HL-60 (cell line): ENCODE measurements at regions not wholly inside any gene's neighbourhood (a gene's known extent, or its start where the extent isn't known, plus 50 kb on each side); places are given as distances from the start of the nearest gene placed in this dataset.

ENCODE experiments used
- DNase-seq, 2 experiments: peaks; one replicate each; pipeline ENCODE4 v3.0.0-alpha.2; 2010 to 2020; ENCODE audit warnings: low read depth in 1 of 2, low spot score in 1 of 2
- H3K27ac ChIP-seq: fragments of 250-450 bp; sonication (Bioruptor Pico); replicated peaks from 2 replicates; pipeline ENCODE4 v1.5.1; 2020; ENCODE audit warnings: mild to moderate bottlenecking, moderate library complexity
- H3K27me3 ChIP-seq: fragments of 250-450 bp; sonication (Bioruptor Pico); 2 replicates; pipeline ENCODE4 v1.5.1; 2021; ENCODE audit warnings: mild to moderate bottlenecking, moderate library complexity; ENCODE audit not compliant: insufficient read depth, poor library complexity, severe bottlenecking
- H3K4me3 ChIP-seq: replicated peaks from 2 replicates; pipeline ENCODE4 v1.5.1; 2011; ENCODE audit warnings: mild to moderate bottlenecking, control low read depth, low read length; ENCODE audit not compliant: insufficient read depth
- CTCF ChIP-seq: IDR thresholded peaks from one replicate; pipeline ENCODE4 v1.5.1; 2011; ENCODE audit warnings: low read length, control low read depth, inconsistent platforms; ENCODE audit not compliant: insufficient read depth
- GABPA ChIP-seq: IDR thresholded peaks from 2 replicates; pipeline ENCODE4 v1.6.1; 2012; ENCODE audit warnings: low read depth
- POLR2AphosphoS5 ChIP-seq: IDR thresholded peaks from 2 replicates; pipeline ENCODE4 v1.6.1; 2012; ENCODE audit warnings: low read depth
- REST ChIP-seq: IDR thresholded peaks from 2 replicates; pipeline ENCODE4 v1.6.1; 2012; ENCODE audit warnings: low read depth; ENCODE audit not compliant: insufficient replicate concordance
- SPI1 ChIP-seq: IDR thresholded peaks from 2 replicates; pipeline ENCODE4 v1.6.1; 2012; ENCODE audit warnings: low read depth, mild to moderate bottlenecking, borderline replicate concordance

- Histone ChIP-seq H3K27me3 (no peaks in the 10 kb centered on the region), H3K27ac (peak overlapping the region; percentile 44), H3K4me3 (no peak overlapping the region)
- DNase-seq = peak; percentile 49 to 50
- TF ChIP-seq SPI1 (no peak; the same call in 1 of the 2 replicates), GABPA (no peak), CTCF (no peak)
Observed at GRCh38 chr3:177441813-177442646, 244.7 kb upstream of the TBL1XR1 start.

- H3K4me3 ChIP-seq = no peak overlapping the region
- TF ChIP-seq CTCF = no peak
- no peak for TF ChIP-seq SPI1
- TF ChIP-seq POLR2AphosphoS5 = no peak
- TF ChIP-seq GABPA = no peak
- no peak for TF ChIP-seq REST
Observed at GRCh38 chr3:177443469-177443868, 246.2 kb upstream of the TBL1XR1 start.

GRCh38 chr3:177444696-177445095 lies 247.4 kb upstream of the TBL1XR1 start:
- no peaks in the 10 kb centered on the region for H3K27me3 ChIP-seq

More at GRCh38 chr3:177443469-177443868, 246.2 kb upstream of the TBL1XR1 start:
- Histone ChIP-seq H3K27ac (no peak overlapping the region), H3K27me3 (no peaks in the 10 kb centered on the region)
- no peak for DNase-seq

GRCh38 chr3:177445549-177445948 lies 248.3 kb upstream of the TBL1XR1 start:
- no peak overlapping the region for H3K27ac ChIP-seq
- no peaks in the 10 kb centered on the region for H3K27me3 ChIP-seq
- TF ChIP-seq REST = no peak
- no peak for TF ChIP-seq GABPA
- TF ChIP-seq POLR2AphosphoS5 = no peak
- TF ChIP-seq SPI1 = no peak
- TF ChIP-seq CTCF = no peak
- no peak overlapping the region for H3K4me3 ChIP-seq
- DNase-seq = no peak

More at GRCh38 chr3:177444696-177445095, 247.4 kb upstream of the TBL1XR1 start:
- H3K27ac ChIP-seq = no peak overlapping the region
- DNase-seq = no peak
- no peak overlapping the region for H3K4me3 ChIP-seq
- TF ChIP-seq GABPA = no peak
- no peak for TF ChIP-seq POLR2AphosphoS5
- TF ChIP-seq CTCF = no peak
